GM12878 (cell line): ENCODE measurements at regions not wholly inside any gene's neighbourhood (a gene's known extent, or its start where the extent isn't known, plus 50 kb on each side); places are given as distances from the start of the nearest gene placed in this dataset.

ENCODE experiments used
- ATAC-seq: fragments of 200-7000 bp; cut with Tn5 transposase; 3 replicates; pipeline ENCODE4 v1.9.1; 2020; ENCODE audit warnings: mild to moderate bottlenecking, moderate library complexity
- BruUV-seq: library from RNA; stranded (reverse); fragments of 400-500 nt; replicated peaks from 2 replicates; lab custom pipeline; 2021; lab: Mats Ljungman, UMichigan
- CTCF ChIA-PET: fragments of 300-600 bp; sonication (Branson Sonifier 250); formaldehyde crosslinking; extraction: SDS; loops from one replicate; lab custom pipeline; 2021; ENCODE audit warnings: inconsistent platforms; lab: Yijun Ruan, JAX
- POLR2A ChIA-PET: fragments of 350-600 bp; formaldehyde crosslinking; extraction: SDS; loops from one replicate; lab custom pipeline; 2021; ENCODE audit warnings: inconsistent platforms; lab: Charles Lee
- RAD21 ChIA-PET: fragments of 300-600 bp; sonication (Branson Sonifier 250); formaldehyde crosslinking; loops from one replicate; lab custom pipeline; 2023; ENCODE audit warnings: antibody characterized with exemption; ENCODE audit not compliant: unreplicated experiment; lab: Charles Lee
- SMC1A ChIA-PET: fragments of 300-600 bp; sonication (Branson Sonifier 250); formaldehyde crosslinking; loops from one replicate; lab custom pipeline; 2023; ENCODE audit not compliant: unreplicated experiment, uncharacterized antibody; lab: Charles Lee
- DNase-seq: peaks from one replicate; pipeline ENCODE4 v3.0.0-alpha.2; 2011; ENCODE audit warnings: low read depth, low spot score
- FAIRE-seq: peaks from 3 replicates; lab custom pipeline; 2011; peaks lifted over from hg19 to GRCh38; lab: Jason Lieb, UNC
- H2AFZ ChIP-seq: 2 replicates; pipeline ENCODE4 v1.6.0; 2011; ENCODE audit warnings: low read depth, low read length, control low read depth; ENCODE audit not compliant: control insufficient read depth
- H3K27ac ChIP-seq: 2 replicates; pipeline ENCODE4 v1.5.1; 2011; ENCODE audit warnings: control low read depth; ENCODE audit not compliant: control insufficient read depth, insufficient read depth
- H3K27me3 ChIP-seq, 2 experiments: replicated peaks in 1 of 2; 2 replicates each; pipeline versions ENCODE4 v1.6.0 to v1.6.1; 2011; ENCODE audit warnings: low read length in 1 of 2; ENCODE audit not compliant: control insufficient read depth in 2 of 2, insufficient read depth in 2 of 2
- H3K36me3 ChIP-seq, 2 experiments: 2 replicates each; pipeline ENCODE4 v1.5.1; 2011; ENCODE audit warnings: low read length in 1 of 2; ENCODE audit not compliant: control insufficient read depth in 2 of 2, insufficient read depth in 2 of 2
- H3K4me1 ChIP-seq: 2 replicates; pipeline ENCODE4 v1.6.1; 2011; ENCODE audit warnings: mild to moderate bottlenecking, low read length, moderate library complexity, mixed read lengths; ENCODE audit not compliant: control insufficient read depth, insufficient read depth
- H3K4me2 ChIP-seq: 2 replicates; pipeline ENCODE4 v1.6.0; 2011; ENCODE audit warnings: control low read depth; ENCODE audit not compliant: control insufficient read depth, insufficient read depth
- H3K4me3 ChIP-seq: fragments of 200-600 bp; sonication (generic); 2 replicates; pipeline ENCODE4 v1.5.1; 2016
- H3K79me2 ChIP-seq: 2 replicates; pipeline ENCODE4 v1.6.0; 2011; ENCODE audit warnings: low read length; ENCODE audit not compliant: control insufficient read depth, insufficient read depth
- H3K9ac ChIP-seq: 2 replicates; pipeline ENCODE4 v1.8.0; 2011; ENCODE audit warnings: low read length, control low read depth, mixed read lengths; ENCODE audit not compliant: control insufficient read depth, insufficient read depth
- H3K9me3 ChIP-seq: replicated peaks from 3 replicates; pipeline ENCODE4 v1.5.1; 2011; ENCODE audit warnings: mild to moderate bottlenecking, low read length; ENCODE audit not compliant: control insufficient read depth, insufficient read depth
- H4K20me1 ChIP-seq: 2 replicates; pipeline ENCODE4 v1.6.0; 2011; ENCODE audit not compliant: control insufficient read depth, insufficient read depth
- CEBPB ChIP-seq, 2 experiments: fragments of 150-350 bp in 1 of 2; IDR thresholded peaks; 2 replicates each; pipeline ENCODE4 v1.6.1; 2012 to 2014; ENCODE audit warnings: low read depth in 2 of 2, low read length in 2 of 2, borderline replicate concordance in 1 of 2, inconsistent platforms in 1 of 2
- EGR1 ChIP-seq, 2 experiments: IDR thresholded peaks; 1 replicate in 1 of 2; 2 replicates in 1 of 2; pipeline ENCODE4 v1.6.1; 2011 to 2012; ENCODE audit warnings: low read depth in 2 of 2, low read length in 2 of 2, borderline replicate concordance in 1 of 2, mild to moderate bottlenecking in 1 of 2, moderate library complexity in 1 of 2
- RUNX3 ChIP-seq: IDR thresholded peaks from 2 replicates; pipeline ENCODE4 v1.6.1; 2012; ENCODE audit warnings: low read length, inconsistent platforms
- YY1 ChIP-seq: IDR thresholded peaks from 2 replicates; pipeline ENCODE4 v1.6.1; 2011; ENCODE audit warnings: low read depth, mild to moderate bottlenecking, low read length
- ZNF622 ChIP-seq: fragments of 450-650 bp; IDR thresholded peaks from 2 replicates; pipeline ENCODE4 v1.6.1; 2017; ENCODE audit warnings: mild to moderate bottlenecking, inconsistent platforms
- WGBS: methylation state at CpG from one replicate; pipeline ENCODE4 v1.1.6; 2016; ENCODE audit warnings: low lambda C conversion rate; ENCODE audit not compliant: insufficient replicate concordance, insufficient coverage; ENCODE audit errors: missing lambda C conversion rate; 5-methylcytosine and 5-hydroxymethylcytosine counted together
- in situ Hi-C: fragments of 300-500 bp; cut with MboI; formaldehyde crosslinking; loops from 9 replicates; pipeline ENCODE4 v1.14.3; 2018; ENCODE audit warnings: mixed read lengths
- intact Hi-C: fragments of 100-400 bp; cut with micrococcal nuclease; formaldehyde crosslinking; loops from one replicate; pipeline ENCODE4 v1.14.2; 2022; ENCODE audit not compliant: unreplicated experiment

GRCh38 chr3:56917361-56918110 is 115.8 kb upstream of the ARHGEF3 start (continued):
- TF ChIP-seq EGR1 (IDR thresholded peaks at IDR 0.05; ENCODE audit: borderline replicate concordance in 1 of 2, low read depth in 2 of 2, low read length in 2 of 2): peak in 1 of 2 experiments; percentile 15; a peak in 1 of 3 replicates
- peak; percentile 56; the same call in 1 of the 2 replicates for TF ChIP-seq RUNX3
- TF ChIP-seq ZNF622: no peak

DNA sequence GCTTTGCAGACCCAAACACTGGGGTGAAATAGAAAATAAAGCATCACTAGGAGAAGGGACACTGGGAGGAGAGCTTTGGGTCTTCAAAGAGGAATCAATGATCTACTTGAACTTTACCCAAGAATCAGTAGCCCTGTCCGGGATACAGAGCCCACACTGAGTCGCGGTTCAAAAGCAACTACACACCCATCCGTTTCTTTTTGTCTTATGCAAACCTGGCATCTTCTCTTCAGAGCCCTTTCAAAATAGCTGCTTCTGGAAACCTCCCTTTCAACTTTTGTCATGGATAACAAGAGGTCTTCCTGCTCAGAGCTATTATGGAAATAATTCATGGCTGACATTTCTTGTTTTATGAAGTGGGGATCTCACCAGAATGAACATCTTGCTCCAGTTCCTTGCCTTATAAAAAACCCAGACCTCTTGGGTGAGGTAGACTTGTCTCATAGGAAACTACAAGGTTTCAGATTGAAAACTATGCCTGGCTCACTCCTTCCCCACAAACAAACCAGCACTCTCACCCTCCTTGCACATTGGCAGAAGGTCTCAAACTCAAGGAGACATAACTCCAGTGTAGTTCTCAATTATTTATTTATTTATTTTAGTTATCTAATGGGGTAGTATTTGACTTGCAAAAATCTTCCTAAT is 115.1 kb upstream of the ARHGEF3 start:
- in situ Hi-C loops (no loop called here), intact Hi-C loops (loop anchor here (1.0 to 5.0 kb wide), 6 partner anchors 42 to 214 kb away; no protein-coding TSS in a partner anchor)
- ATAC-seq (peak; percentile 22), FAIRE-seq (no peak), DNase-seq (no peak)
- H2AFZ ChIP-seq: peak overlapping the region; percentile 42; the same call in 1 of the 2 replicates
- peak overlapping the region; percentile 66 for H3K9ac ChIP-seq
- CTCF ChIA-PET: interaction anchor here (0.8 to 5.5 kb wide), 11 partner anchors 9 to 117 kb away, joined by 3 to 40 read pairs (median 3); partner anchors contain the start of gene ARHGEF3
- WGBS: 11% methylated on average over 4 of the region's 4 CpGs
- peak overlapping the region; percentile 98 for H3K4me2 ChIP-seq
- H3K4me1 ChIP-seq: peaks cover 56% of the 10 kb centered on the region
- no peaks in the 10 kb centered on the region for H3K27me3 ChIP-seq
- H3K79me2 ChIP-seq: no peaks in the 10 kb centered on the region; the same call in 1 of the 2 replicates
- POLR2A ChIA-PET: interaction anchor here (0.6 to 2.0 kb wide), 7 partner anchors 14 to 168 kb away, joined by 3 to 6 read pairs (median 5); no protein-coding TSS in a partner anchor
- RAD21 ChIA-PET: interaction anchor here (0.6 to 4.9 kb wide), 12 partner anchors 21 to 191 kb away, joined by 3 to 39 read pairs (median 7); partner anchors contain the start of gene ARHGEF3
- peak overlapping the region; percentile 66; the same call in 1 of the 2 replicates for H3K4me3 ChIP-seq
- no peaks in the 10 kb centered on the region for H4K20me1 ChIP-seq
- H3K27ac ChIP-seq: peak overlapping the region; percentile 92
- H3K36me3 ChIP-seq: no peaks in the 10 kb centered on the region
- BruUV-seq: no TSS peak
- H3K9me3 ChIP-seq: no peaks in the 10 kb centered on the region
- SMC1A ChIA-PET: interaction anchor here (0.6 to 5.2 kb wide), 31 partner anchors 10 to 243 kb away, joined by 3 to 42 read pairs (median 4); partner anchors contain the start of gene ARHGEF3
- no peak for TF ChIP-seq YY1
- TF ChIP-seq CEBPB (IDR thresholded peaks at IDR 0.05; ENCODE audit: borderline replicate concordance in 1 of 2, low read depth in 2 of 2, low read length in 2 of 2): no peak
- peak; percentile 19; the same call in 1 of the 2 replicates for TF ChIP-seq RUNX3
